ENCODE measurements at regions not wholly inside any gene's neighbourhood (a gene's known extent, or its start where the extent isn't known, plus 50 kb on each side); places are given as distances from the start of the nearest gene placed in this dataset.

- TF ChIP-seq CTCF (conservative IDR thresholded peaks at IDR 0.05) (no peak), ZFX (IDR thresholded peaks at IDR 0.05) (no peak)
Observed at GRCh38 chr16:80463326-80463725, 77.5 kb upstream of the DYNLRB2 start.

All from C4-2B (cell line).